ENCODE measurements at regions not wholly inside any gene's neighbourhood (a gene's known extent, or its start where the extent isn't known, plus 50 kb on each side); places are given as distances from the start of the nearest gene placed in this dataset.

- no peak for TF ChIP-seq CTCF (IDR thresholded peaks at IDR 0.05)
- ATAC-seq (ENCODE audit: low FRiP score) (no peak), DNase-seq (ENCODE audit: low spot score) (no peak)
Measured at GRCh38 chr15:29612096-29612495, 210.2 kb downstream of the TJP1 start.

- DNase-seq (ENCODE audit: low spot score) (no peak), ATAC-seq (ENCODE audit: low FRiP score) (no peak)
- no peak for TF ChIP-seq CTCF (IDR thresholded peaks at IDR 0.05)
Measured at GRCh38 chr15:29611057-29611456, 211.2 kb downstream of the TJP1 start.

- DNase-seq (ENCODE audit: low spot score) = no peak
- ATAC-seq (ENCODE audit: low FRiP score) = no peak
- TF ChIP-seq CTCF (IDR thresholded peaks at IDR 0.05) = no peak
Measured at GRCh38 chr15:29601811-29602210, 220.5 kb downstream of the TJP1 start.

GRCh38 chr15:29600262-29600661, 222.0 kb downstream of the TJP1 start:
- DNase-seq (ENCODE audit: low spot score) (no peak), ATAC-seq (ENCODE audit: low FRiP score) (no peak)
- TF ChIP-seq CTCF (IDR thresholded peaks at IDR 0.05) = no peak

GRCh38 chr15:29596266-29596665, 226.0 kb downstream of the TJP1 start:
- no peak for TF ChIP-seq CTCF (IDR thresholded peaks at IDR 0.05)
- no peak for ATAC-seq (ENCODE audit: low FRiP score)
- no peak for DNase-seq (ENCODE audit: low spot score)

- no peak for TF ChIP-seq CTCF (IDR thresholded peaks at IDR 0.05)
- DNase-seq (ENCODE audit: low spot score) = no peak
- ATAC-seq (ENCODE audit: low FRiP score) = no peak
Measured at GRCh38 chr15:29593629-29594028, 228.6 kb downstream of the TJP1 start.

GRCh38 chr15:29593111-29593510, 229.2 kb downstream of the TJP1 start:
- TF ChIP-seq CTCF (IDR thresholded peaks at IDR 0.05) = no peak
- ATAC-seq (ENCODE audit: low FRiP score) (no peak), DNase-seq (ENCODE audit: low spot score) (no peak)
